ENCODE measurements at regions not wholly inside any gene's neighbourhood (a gene's known extent, or its start where the extent isn't known, plus 50 kb on each side); places are given as distances from the start of the nearest gene placed in this dataset.

- H3K27ac ChIP-seq, result no peak overlapping the region
- TF ChIP-seq ZFX (IDR thresholded peaks at IDR 0.05) (no peak), CTCF (conservative IDR thresholded peaks at IDR 0.05) (no peak)
These were observed 52.0 kb upstream of the GRB10 start for GRCh38 chr7:50834679-50835078.

- H3K27ac ChIP-seq, result no peak overlapping the region
- TF ChIP-seq ZFX (IDR thresholded peaks at IDR 0.05) (no peak), CTCF (conservative IDR thresholded peaks at IDR 0.05) (no peak)
These were observed 51.4 kb upstream of the GRB10 start for GRCh38 chr7:50834031-50834535.

GRCh38 chr7:50832744-50833143, 50.0 kb upstream of the GRB10 start:
- TF ChIP-seq ZFX (IDR thresholded peaks at IDR 0.05), result no peak
- TF ChIP-seq CTCF (conservative IDR thresholded peaks at IDR 0.05), result no peak
- no peak overlapping the region for H3K27ac ChIP-seq

Data from C4-2B (cell line).